Activated CD8-positive, alpha-beta T cell treated with anti-CD3 and anti-CD28 coated beads for 36 hours (primary cell): ENCODE measurements at regions not wholly inside any gene's neighbourhood (a gene's known extent, or its start where the extent isn't known, plus 50 kb on each side); places are given as distances from the start of the nearest gene placed in this dataset.

Experiments
- ATAC-seq: fragments of 200-7000 bp; cut with Tn5 transposase; one replicate; pipeline ENCODE4 v1.10.0; 2021; ENCODE audit warnings: mild to moderate bottlenecking, moderate library complexity
- CTCF ChIA-PET: fragments of 350-600 bp; sonication (Branson Sonifier 250); formaldehyde crosslinking; loops from one replicate; lab custom pipeline; 2021; ENCODE audit warnings: antibody characterized with exemption; lab: Charles Lee
- POLR2A ChIA-PET: fragments of 350-600 bp; sonication (Branson Sonifier 250); formaldehyde crosslinking; loops from one replicate; lab custom pipeline; 2021; ENCODE audit warnings: antibody characterized with exemption; lab: Charles Lee
- DNase-seq: peaks from one replicate; pipeline ENCODE4 v3.0.0-alpha.2; 2020
- H3K27ac Mint-ChIP-seq: one replicate; pipeline ENCODE4 v1.8.0; 2021; ENCODE audit warnings: mild to moderate bottlenecking, mixed read lengths
- H3K27me3 Mint-ChIP-seq: one replicate; pipeline ENCODE4 v1.8.0; 2021; ENCODE audit warnings: mixed read lengths
- H3K36me3 Mint-ChIP-seq: one replicate; pipeline ENCODE4 v1.8.0; 2021; ENCODE audit warnings: low read depth, mixed read lengths
- H3K4me1 Mint-ChIP-seq: one replicate; pipeline ENCODE4 v1.8.0; 2021; ENCODE audit warnings: low read depth, mixed read lengths
- H3K4me3 Mint-ChIP-seq: one replicate; pipeline ENCODE4 v1.8.0; 2021; ENCODE audit warnings: mild to moderate bottlenecking, moderate library complexity, mixed read lengths
- H3K9me3 Mint-ChIP-seq: one replicate; pipeline ENCODE4 v1.8.0; 2021; ENCODE audit warnings: mixed read lengths
- intact Hi-C: fragments of 100-400 bp; cut with micrococcal nuclease; formaldehyde crosslinking; loops from one replicate; pipeline ENCODE4 v1.10.0; 2022
- TF ChIP-seq, protein P1 (sequence below): fragments of 200-600 bp; IDR thresholded peaks from one replicate; pipeline ENCODE4 v1.8.0; 2022; ENCODE audit warnings: antibody characterized with exemption, mild to moderate bottlenecking

DNA sequence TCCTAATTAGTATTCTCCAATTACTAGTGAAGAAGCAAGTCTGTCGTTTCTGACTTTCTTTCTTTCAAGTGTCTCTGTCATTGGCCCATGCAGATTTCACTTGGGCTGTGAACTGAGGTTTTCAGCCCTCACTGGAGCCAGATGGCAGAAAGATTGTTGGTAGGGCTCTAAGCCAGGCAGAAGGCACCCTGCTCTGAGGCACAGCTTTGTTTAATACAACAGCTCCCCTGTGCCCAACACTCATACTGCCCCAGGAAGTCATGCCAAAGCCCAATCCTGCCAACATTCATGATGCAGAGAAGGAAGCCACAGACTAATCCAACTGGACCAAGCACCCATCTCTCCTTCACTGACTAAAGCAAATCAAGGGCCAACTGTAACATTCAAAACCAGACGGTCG, 117.1 kb upstream of the FRG1 start:
- DNase-seq (no peak), ATAC-seq (no peak)
- no peak overlapping the region for H3K27ac Mint-ChIP-seq
- H3K9me3 Mint-ChIP-seq: no peaks in the 10 kb centered on the region
- no peaks in the 10 kb centered on the region for H3K27me3 Mint-ChIP-seq
- ChIA-PET CTCF (interaction anchor here (1.0 kb wide), 1 partner anchor 81 kb away, joined by 3 read pairs; no protein-coding TSS in a partner anchor), POLR2A (no interaction called here)
- intact Hi-C loops: no loop called here
- TF ChIP-seq, protein P1, sequence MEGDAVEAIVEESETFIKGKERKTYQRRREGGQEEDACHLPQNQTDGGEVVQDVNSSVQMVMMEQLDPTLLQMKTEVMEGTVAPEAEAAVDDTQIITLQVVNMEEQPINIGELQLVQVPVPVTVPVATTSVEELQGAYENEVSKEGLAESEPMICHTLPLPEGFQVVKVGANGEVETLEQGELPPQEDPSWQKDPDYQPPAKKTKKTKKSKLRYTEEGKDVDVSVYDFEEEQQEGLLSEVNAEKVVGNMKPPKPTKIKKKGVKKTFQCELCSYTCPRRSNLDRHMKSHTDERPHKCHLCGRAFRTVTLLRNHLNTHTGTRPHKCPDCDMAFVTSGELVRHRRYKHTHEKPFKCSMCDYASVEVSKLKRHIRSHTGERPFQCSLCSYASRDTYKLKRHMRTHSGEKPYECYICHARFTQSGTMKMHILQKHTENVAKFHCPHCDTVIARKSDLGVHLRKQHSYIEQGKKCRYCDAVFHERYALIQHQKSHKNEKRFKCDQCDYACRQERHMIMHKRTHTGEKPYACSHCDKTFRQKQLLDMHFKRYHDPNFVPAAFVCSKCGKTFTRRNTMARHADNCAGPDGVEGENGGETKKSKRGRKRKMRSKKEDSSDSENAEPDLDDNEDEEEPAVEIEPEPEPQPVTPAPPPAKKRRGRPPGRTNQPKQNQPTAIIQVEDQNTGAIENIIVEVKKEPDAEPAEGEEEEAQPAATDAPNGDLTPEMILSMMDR: no peak
- no peaks in the 10 kb centered on the region for H3K4me1 Mint-ChIP-seq
- no peaks in the 10 kb centered on the region for H3K36me3 Mint-ChIP-seq
- H3K4me3 Mint-ChIP-seq: no peak overlapping the region

DNA sequence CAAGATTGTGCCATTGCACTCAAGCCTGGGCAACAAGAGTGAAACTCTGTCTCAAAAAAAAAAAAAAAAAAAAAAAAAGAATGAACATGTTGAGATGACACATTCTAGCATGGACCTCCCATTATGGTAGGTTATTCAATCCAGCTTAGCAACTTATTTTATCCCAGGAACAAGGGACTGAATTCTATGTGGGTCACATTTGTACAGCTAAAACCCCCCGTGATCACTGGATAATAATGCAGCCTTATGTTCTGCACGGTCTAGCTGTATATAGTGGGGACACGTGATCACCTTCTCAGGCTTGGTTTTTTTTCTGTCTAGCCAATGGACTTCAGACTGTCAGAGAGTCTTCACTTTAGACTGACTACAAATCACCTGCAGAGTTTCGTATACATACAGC, 115.2 kb upstream of the FRG1 start:
- no peak for DNase-seq
- Mint-ChIP-seq H3K27ac (no peak overlapping the region), H3K4me3 (no peak overlapping the region), H3K9me3 (no peaks in the 10 kb centered on the region), H3K4me1 (no peaks in the 10 kb centered on the region), H3K36me3 (no peaks in the 10 kb centered on the region), H3K27me3 (no peaks in the 10 kb centered on the region)
- TF ChIP-seq, protein P1: no peak
- POLR2A ChIA-PET: no interaction called here
- intact Hi-C loops: no loop called here
- CTCF ChIA-PET: no interaction called here
- ATAC-seq: no peak

DNA sequence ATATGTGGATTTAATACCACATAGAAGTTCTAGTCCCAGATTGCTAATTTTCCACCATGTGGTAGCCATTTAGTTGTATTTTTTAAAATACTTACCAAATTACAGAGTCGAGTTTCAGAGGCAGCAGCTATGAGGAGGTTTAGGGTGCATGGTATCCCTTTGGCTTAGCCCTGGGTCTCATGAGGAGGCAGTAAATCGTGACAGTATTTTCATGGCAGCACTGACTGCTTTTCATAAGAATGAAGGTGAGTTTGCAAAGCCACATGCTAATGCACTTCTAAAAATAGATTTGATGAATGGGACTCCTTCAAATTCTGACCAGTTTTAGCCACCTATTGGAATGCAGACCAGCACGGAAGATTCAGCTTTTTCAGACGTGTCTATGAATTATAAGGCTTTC, 114.0 kb upstream of the FRG1 start:
- ATAC-seq (no peak), DNase-seq (no peak)
- no peaks in the 10 kb centered on the region for H3K9me3 Mint-ChIP-seq
- TF ChIP-seq, protein P1: no peak
- no peak overlapping the region for H3K4me3 Mint-ChIP-seq
- H3K36me3 Mint-ChIP-seq: no peaks in the 10 kb centered on the region
- intact Hi-C loops: no loop called here
- H3K27ac Mint-ChIP-seq: no peak overlapping the region
- no peaks in the 10 kb centered on the region for H3K4me1 Mint-ChIP-seq
- POLR2A ChIA-PET: no interaction called here
- CTCF ChIA-PET: no interaction called here
- no peaks in the 10 kb centered on the region for H3K27me3 Mint-ChIP-seq

DNA sequence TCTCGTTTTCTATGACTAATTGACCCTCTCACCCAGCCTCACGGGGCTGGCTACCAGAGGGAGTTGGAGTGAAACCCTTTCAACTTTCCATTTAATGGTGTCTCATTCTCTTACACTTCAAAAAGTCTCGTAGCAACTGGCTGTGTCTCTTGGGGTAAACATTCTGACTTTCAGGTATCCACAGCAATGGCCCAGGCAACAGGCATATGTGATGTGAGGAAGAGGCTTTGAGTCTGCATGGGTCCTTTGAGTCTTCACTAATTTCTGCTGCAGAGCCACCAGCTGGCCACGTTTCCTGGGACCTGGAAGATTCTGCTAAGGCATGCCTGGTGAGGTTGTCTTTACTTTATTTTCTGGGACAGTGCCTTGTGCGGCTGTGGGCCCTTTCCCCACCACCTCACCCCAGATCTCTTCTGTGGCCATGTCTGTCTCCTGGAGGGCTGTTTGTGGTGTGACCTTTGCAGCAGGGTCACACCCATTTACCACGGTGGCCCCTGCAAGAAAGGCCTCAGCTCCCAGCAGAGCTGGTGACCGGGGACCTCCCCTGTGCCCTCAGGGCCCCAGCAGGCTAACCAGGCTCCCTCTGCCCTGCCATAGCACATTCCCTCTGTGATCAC, 112.5 kb upstream of the FRG1 start:
- intact Hi-C loops: no loop called here
- CTCF ChIA-PET: no interaction called here
- POLR2A ChIA-PET: no interaction called here
- Mint-ChIP-seq H3K4me3 (no peak overlapping the region), H3K27ac (no peak overlapping the region), H3K27me3 (no peaks in the 10 kb centered on the region), H3K4me1 (no peaks in the 10 kb centered on the region), H3K9me3 (no peaks in the 10 kb centered on the region), H3K36me3 (no peaks in the 10 kb centered on the region)
- ATAC-seq: no peak
- TF ChIP-seq, protein P1: no peak
- DNase-seq: no peak

DNA sequence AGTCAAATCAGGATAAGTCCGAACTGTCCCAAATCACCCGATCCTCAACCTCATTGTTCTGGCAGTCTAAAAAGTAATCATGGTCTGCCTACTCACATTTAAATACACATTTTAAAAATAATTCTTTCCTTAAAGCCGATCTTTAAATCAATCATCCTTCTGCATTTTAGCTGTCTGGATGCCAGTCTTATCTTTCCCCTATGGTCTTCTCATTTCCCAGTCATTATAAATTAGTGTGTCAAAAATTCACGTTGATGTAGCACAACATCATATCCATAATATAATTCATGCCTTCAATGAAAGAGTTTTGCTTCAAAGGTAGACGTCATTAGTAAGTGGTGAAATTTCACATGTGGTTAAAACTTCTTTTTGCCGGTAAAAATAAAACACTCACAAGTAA, 108.1 kb upstream of the FRG1 start:
- H3K9me3 Mint-ChIP-seq: no peaks in the 10 kb centered on the region
- ChIA-PET CTCF (no interaction called here), POLR2A (no interaction called here)
- intact Hi-C loops: no loop called here
- DNase-seq (no peak), ATAC-seq (no peak)
- H3K4me1 Mint-ChIP-seq: no peaks in the 10 kb centered on the region
- no peaks in the 10 kb centered on the region for H3K27me3 Mint-ChIP-seq
- no peak overlapping the region for H3K4me3 Mint-ChIP-seq
- H3K27ac Mint-ChIP-seq: no peak overlapping the region
- H3K36me3 Mint-ChIP-seq: no peaks in the 10 kb centered on the region
- TF ChIP-seq, protein P1: no peak
